Fibroblast of lung (primary cell): ENCODE measurements at regions not wholly inside any gene's neighbourhood (a gene's known extent, or its start where the extent isn't known, plus 50 kb on each side); places are given as distances from the start of the nearest gene placed in this dataset.

ENCODE experiments used
- DNase-seq, 2 donors: peaks; one replicate each; pipeline versions ENCODE4 v3.0.0 to v3.0.0-alpha.2; 2010; ENCODE audit warnings: low read depth in 2 of 2
- H2AFZ ChIP-seq: 2 replicates; pipeline ENCODE4 v1.5.1; 2012; ENCODE audit warnings: low read length, control low read depth, inconsistent platforms
- H3K27ac ChIP-seq: 2 replicates; pipeline ENCODE4 v1.5.1; 2011; ENCODE audit warnings: low read length, control low read depth; ENCODE audit not compliant: insufficient read depth
- H3K27me3 ChIP-seq: 2 replicates; pipeline ENCODE4 v1.5.1; 2011; ENCODE audit warnings: mild to moderate bottlenecking, low read length; ENCODE audit not compliant: control insufficient read depth, insufficient read depth
- H3K36me3 ChIP-seq: 2 replicates; pipeline ENCODE4 v1.5.1; 2011; ENCODE audit warnings: low read length; ENCODE audit not compliant: control insufficient read depth, insufficient read depth
- H3K4me1 ChIP-seq: 2 replicates; pipeline ENCODE4 v1.5.1; 2011; ENCODE audit warnings: low read length; ENCODE audit not compliant: control insufficient read depth, insufficient read depth; ENCODE audit errors: extremely low read depth
- H3K4me2 ChIP-seq: 2 replicates; pipeline ENCODE4 v1.5.1; 2011; ENCODE audit warnings: low read length, control low read depth; ENCODE audit not compliant: insufficient read depth; ENCODE audit errors: extremely low read depth
- H3K4me3 ChIP-seq, 4 experiments: fragments of 200-600 bp in 1 of 4; sonication (generic) in 1 of 4; replicated peaks in 1 of 4; 2 replicates each; pipeline ENCODE4 v1.5.1; 2011 to 2016; ENCODE audit warnings: low read length in 4 of 4, low read depth in 3 of 4, mild to moderate bottlenecking in 3 of 4, control low read depth in 2 of 4, inconsistent platforms in 1 of 4, mixed read lengths in 1 of 4; ENCODE audit not compliant: insufficient read depth in 1 of 4; ENCODE audit errors: control extremely low read depth in 1 of 4
- H3K79me2 ChIP-seq: 2 replicates; pipeline ENCODE4 v1.5.1; 2012; ENCODE audit warnings: mild to moderate bottlenecking, low read length, inconsistent platforms; ENCODE audit not compliant: control insufficient read depth, insufficient read depth
- H3K9ac ChIP-seq: 2 replicates; pipeline ENCODE4 v1.5.1; 2011; ENCODE audit warnings: mild to moderate bottlenecking, low read length, control low read depth; ENCODE audit not compliant: insufficient read depth
- H3K9me3 ChIP-seq: 2 replicates; pipeline ENCODE4 v1.5.1; 2012; ENCODE audit warnings: low read depth, low read length; ENCODE audit not compliant: control insufficient read depth, insufficient read depth
- H4K20me1 ChIP-seq: 2 replicates; pipeline ENCODE4 v1.5.1; 2011; ENCODE audit warnings: low read length; ENCODE audit not compliant: control insufficient read depth, insufficient read depth; ENCODE audit errors: extremely low read depth
- CTCF ChIP-seq, 2 donors: IDR thresholded peaks in 1 of 2; conservative IDR thresholded peaks in 1 of 2; 1 replicate in 1 of 2; 2 replicates in 1 of 2; pipeline ENCODE4 v1.5.1; 2011 to 2012; ENCODE audit warnings: low read length in 2 of 2, control low read depth in 1 of 2, inconsistent platforms in 1 of 2, low read depth in 1 of 2, mild to moderate bottlenecking in 1 of 2
- EZH2 ChIP-seq: IDR thresholded peaks from 2 replicates; pipeline ENCODE4 v1.5.1; 2012; ENCODE audit warnings: low read length, control low read depth, mild to moderate bottlenecking; ENCODE audit errors: missing control alignments

DNA sequence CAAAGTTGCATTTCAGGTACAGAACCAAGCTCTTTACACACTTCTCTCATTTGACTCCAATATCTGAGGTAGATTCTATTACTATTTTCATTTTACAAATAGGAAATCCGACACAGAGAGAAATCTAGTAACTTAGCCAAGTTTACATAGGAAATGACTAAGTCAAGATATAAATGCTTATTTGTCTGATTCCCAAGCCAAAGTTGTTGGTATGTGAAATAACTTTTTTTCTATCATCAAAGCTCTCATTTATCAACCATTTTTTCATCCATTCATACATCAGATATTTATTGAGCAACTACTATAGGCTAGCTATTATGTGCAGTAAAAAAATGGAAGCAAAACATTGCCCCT lies 89.2 kb upstream of the MITF start:
- Histone ChIP-seq H3K27me3 (no peaks in the 10 kb centered on the region), H3K4me3 (peak overlapping the region in 2 of 4 experiments; percentile 1 to 30), H3K36me3 (no peaks in the 10 kb centered on the region), H3K79me2 (no peaks in the 10 kb centered on the region), H4K20me1 (no peaks in the 10 kb centered on the region), H3K4me2 (no peak overlapping the region), H3K27ac (no peak overlapping the region), H2AFZ (no peak overlapping the region), H3K9ac (no peak overlapping the region), H3K9me3 (no peaks in the 10 kb centered on the region), H3K4me1 (peaks cover 2% of the 10 kb centered on the region)
- peak; percentile 66 to 80 for DNase-seq
- TF ChIP-seq EZH2 (no peak), CTCF (conservative IDR thresholded peaks at IDR 0.05 in 1 of 2, IDR thresholded peaks at IDR 0.05 in 1 of 2; ENCODE audit: low read depth in 1 of 2, low read length in 2 of 2) (no peak)

DNA sequence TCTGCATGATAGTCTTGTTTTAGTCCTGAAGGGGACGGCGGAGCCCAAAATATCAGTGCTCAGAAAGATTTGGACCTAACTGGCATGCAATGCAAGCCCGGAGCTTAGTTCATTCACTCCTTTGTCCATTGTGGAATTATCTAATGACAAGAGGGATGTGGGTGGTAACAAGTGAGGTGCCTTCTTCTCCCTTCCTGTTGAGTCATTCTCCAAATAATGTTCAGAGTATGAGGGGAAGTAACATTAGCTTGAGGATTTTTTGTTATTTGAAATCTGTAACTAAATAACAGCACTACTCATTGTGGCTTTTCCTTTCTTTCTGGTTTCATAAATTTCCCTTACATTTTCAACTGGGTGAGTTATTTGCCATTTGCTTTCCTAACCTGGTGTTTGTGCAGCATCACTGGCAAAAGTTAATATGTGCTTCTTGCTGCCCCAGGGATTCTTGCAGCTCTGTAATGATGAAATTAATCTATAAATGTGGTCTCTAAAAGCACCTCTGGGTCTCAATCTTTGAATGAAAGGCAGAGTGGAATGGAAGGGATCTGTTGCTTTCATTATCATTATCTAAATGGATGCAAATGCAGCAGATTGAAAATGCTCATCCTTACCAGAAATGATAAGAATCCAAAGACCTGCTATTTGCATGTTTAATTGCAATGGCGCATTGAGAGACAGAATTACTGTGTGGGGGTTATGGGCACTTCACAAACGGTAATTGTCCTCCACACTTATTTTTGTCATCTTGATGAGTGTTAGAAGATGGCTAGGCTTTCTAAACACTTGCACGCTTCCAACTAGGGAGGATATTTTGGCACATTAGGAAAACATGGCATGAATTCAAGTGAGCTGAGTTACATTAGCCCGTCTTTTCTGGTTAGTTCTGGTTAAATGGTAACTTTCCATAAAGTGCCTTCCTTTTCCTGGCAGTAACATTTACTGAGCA lies 89.9 kb upstream of the MITF start:
- TF ChIP-seq EZH2 (no peak), CTCF (conservative IDR thresholded peaks at IDR 0.05 in 1 of 2, IDR thresholded peaks at IDR 0.05 in 1 of 2; ENCODE audit: low read depth in 1 of 2, low read length in 2 of 2) (no peak)
- H3K4me3 ChIP-seq = peak overlapping the region in 2 of 4 experiments; percentile 1 to 30
- H4K20me1 ChIP-seq = no peaks in the 10 kb centered on the region
- peaks cover 2% of the 10 kb centered on the region for H3K4me1 ChIP-seq
- no peaks in the 10 kb centered on the region for H3K9me3 ChIP-seq
- H3K36me3 ChIP-seq = no peaks in the 10 kb centered on the region
- H2AFZ ChIP-seq = no peak overlapping the region
- no peak overlapping the region for H3K27ac ChIP-seq
- peak; percentile 62 to 76 for DNase-seq
- no peaks in the 10 kb centered on the region for H3K79me2 ChIP-seq
- H3K27me3 ChIP-seq = no peaks in the 10 kb centered on the region
- peak overlapping the region; percentile 59 for H3K4me2 ChIP-seq
- H3K9ac ChIP-seq = no peak overlapping the region

DNA sequence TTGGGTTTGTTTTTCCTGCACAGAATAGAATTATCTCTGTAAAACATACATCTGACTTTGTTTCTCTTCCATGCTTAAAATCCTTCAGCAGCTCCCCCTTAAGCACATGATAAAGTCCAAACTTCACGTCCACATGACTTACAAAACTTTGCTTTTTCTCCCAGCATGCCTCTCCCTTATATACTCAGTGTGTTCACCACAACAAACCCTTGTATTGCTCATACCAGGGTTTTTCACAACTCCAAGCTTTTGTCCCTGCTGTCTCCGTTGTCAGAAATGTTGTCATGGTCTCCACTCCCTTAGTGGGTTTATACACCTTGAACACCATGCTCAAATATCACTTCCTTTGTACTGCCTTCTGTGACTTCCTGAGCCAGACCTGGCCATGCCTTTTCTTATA lies 91.1 kb upstream of the MITF start:
- no peaks in the 10 kb centered on the region for H3K9me3 ChIP-seq
- no peak overlapping the region for H2AFZ ChIP-seq
- H4K20me1 ChIP-seq = no peaks in the 10 kb centered on the region
- peaks cover 2% of the 10 kb centered on the region for H3K4me1 ChIP-seq
- no peaks in the 10 kb centered on the region for H3K36me3 ChIP-seq
- H3K27ac ChIP-seq = no peak overlapping the region
- TF ChIP-seq CTCF (conservative IDR thresholded peaks at IDR 0.05 in 1 of 2, IDR thresholded peaks at IDR 0.05 in 1 of 2; ENCODE audit: low read depth in 1 of 2, low read length in 2 of 2) (no peak), EZH2 (no peak)
- no peaks in the 10 kb centered on the region for H3K79me2 ChIP-seq
- no peaks in the 10 kb centered on the region for H3K27me3 ChIP-seq
- no peak overlapping the region for H3K4me2 ChIP-seq
- no peak overlapping the region for H3K4me3 ChIP-seq
- DNase-seq = no peak
- no peak overlapping the region for H3K9ac ChIP-seq
